Lower leg skin (tissue), 3 donors: ENCODE measurements at regions not wholly inside any gene's neighbourhood (a gene's known extent, or its start where the extent isn't known, plus 50 kb on each side); places are given as distances from the start of the nearest gene placed in this dataset.

Source experiments
- POLR2A ChIP-seq, 2 donors: fragments of 450-650 bp; IDR thresholded peaks; one replicate each; pipeline ENCODE4 v1.6.1; 2016 to 2017; ENCODE audit warnings: antibody characterized with exemption in 2 of 2, mild to moderate bottlenecking in 1 of 2, moderate library complexity in 1 of 2
- TF ChIP-seq, protein P1 (sequence below), 3 donors: fragments of 450-650 bp; IDR thresholded peaks; one replicate each; pipeline ENCODE4 v1.5.1; 2016; ENCODE audit warnings: antibody characterized with exemption in 3 of 3, mild to moderate bottlenecking in 3 of 3, moderate library complexity in 2 of 3

GRCh38 chr10:64765498-64765897, 1244.3 kb downstream of the REEP3 start:
- TF ChIP-seq, protein P1, sequence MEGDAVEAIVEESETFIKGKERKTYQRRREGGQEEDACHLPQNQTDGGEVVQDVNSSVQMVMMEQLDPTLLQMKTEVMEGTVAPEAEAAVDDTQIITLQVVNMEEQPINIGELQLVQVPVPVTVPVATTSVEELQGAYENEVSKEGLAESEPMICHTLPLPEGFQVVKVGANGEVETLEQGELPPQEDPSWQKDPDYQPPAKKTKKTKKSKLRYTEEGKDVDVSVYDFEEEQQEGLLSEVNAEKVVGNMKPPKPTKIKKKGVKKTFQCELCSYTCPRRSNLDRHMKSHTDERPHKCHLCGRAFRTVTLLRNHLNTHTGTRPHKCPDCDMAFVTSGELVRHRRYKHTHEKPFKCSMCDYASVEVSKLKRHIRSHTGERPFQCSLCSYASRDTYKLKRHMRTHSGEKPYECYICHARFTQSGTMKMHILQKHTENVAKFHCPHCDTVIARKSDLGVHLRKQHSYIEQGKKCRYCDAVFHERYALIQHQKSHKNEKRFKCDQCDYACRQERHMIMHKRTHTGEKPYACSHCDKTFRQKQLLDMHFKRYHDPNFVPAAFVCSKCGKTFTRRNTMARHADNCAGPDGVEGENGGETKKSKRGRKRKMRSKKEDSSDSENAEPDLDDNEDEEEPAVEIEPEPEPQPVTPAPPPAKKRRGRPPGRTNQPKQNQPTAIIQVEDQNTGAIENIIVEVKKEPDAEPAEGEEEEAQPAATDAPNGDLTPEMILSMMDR (IDR thresholded peaks at IDR 0.05), result no peak
- TF ChIP-seq POLR2A (IDR thresholded peaks at IDR 0.05), result no peak
